GM18507 (cell line): ENCODE measurements at regions not wholly inside any gene's neighbourhood (a gene's known extent, or its start where the extent isn't known, plus 50 kb on each side); places are given as distances from the start of the nearest gene placed in this dataset.
"Not testable (repeated sequence)": the region's sequence is repeated elsewhere in the genome, so short reads cannot be mapped to it uniquely, and the experiment has no call there.

Experiments
- DNase-seq: peaks from one replicate; pipeline ENCODE4 v3.0.0; 2011; ENCODE audit warnings: low read depth; ENCODE audit not compliant: insufficient read length; ENCODE audit errors: extremely low spot score
- FAIRE-seq: peaks from 2 replicates; lab custom pipeline; 2011; peaks lifted over from hg19 to GRCh38; lab: Jason Lieb, UNC

DNA sequence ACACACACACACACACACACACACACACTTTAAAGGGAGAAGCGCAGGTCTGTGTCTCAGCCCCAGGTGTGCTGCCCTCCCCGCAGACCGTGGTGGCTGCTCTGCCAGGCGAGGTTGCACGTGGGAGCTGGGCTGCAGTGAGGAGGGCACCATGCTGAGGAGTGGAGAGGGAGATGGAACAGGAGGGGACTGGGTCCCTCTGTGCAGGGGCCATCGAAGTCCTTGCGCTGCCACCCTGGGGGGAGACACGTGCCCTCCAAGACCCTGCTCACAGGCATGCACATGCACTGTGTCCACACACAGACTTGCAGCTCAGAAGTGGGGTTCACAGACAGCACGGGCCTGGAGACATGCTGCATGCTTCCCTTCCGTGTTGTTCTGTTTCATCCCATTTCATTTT is 65.5 kb upstream of the HGFAC start:
- FAIRE-seq, result no peak
- DNase-seq, result no peak

DNA sequence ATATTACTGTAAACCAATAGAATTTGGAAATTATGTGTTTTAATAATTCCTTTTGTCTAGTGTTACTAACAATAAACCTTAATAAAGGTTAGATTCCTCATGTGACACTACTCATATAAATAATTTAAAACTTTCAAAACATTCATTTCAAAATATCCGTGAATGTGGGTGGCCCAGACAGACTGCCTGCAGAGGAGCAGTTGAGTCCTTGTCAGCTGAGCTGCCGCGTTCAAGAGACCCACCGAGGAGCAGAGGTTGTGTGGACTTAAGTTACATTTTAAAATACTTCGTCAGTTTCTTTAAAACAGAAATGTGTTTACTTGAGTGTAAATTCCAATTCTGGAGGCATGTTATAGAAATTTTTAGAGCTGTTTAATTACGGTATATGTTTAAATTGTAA is 64.2 kb upstream of the HGFAC start:
- DNase-seq (no peak), FAIRE-seq (no peak)

DNA sequence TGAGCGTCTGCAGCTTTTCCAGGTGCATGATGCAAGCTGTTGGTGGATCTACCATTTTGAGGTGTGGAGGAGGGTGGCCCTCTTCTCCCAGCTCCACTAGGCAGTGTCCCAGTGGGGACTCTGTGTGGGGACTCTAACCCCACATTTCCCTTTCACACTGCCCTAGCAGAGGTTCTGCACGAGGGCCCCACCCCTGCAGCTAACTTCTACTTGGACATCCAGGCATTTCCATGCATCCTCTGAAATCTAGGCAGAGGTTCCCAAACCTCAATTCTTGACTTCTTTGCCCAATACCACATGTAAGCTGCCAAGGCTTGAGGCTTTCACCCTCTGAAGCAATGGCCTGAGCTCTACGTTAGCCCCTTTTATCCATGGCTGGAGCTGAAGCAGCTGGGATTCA is 61.4 kb upstream of the HGFAC start:
- not testable (repeated sequence) for DNase-seq, FAIRE-seq

DNA sequence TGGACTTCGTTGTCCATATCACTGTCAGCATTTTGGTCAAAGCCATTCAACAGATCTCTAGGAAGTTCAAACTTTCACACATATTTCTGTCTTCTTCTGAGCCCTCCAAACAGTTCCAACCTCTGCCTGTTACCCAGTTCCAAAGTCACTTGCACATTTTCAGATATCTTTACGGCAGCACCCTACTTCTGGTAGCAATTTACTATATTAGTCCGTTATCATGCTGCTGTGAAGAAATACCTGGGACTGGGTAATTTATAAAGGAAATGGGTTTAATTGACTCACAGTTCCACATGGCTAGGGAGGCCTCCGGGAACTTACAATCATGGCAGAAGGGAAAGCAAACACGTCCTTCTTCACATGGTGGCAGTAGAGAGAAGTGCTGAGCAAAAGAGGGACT is 60.6 kb upstream of the HGFAC start:
- not testable (repeated sequence) for DNase-seq, FAIRE-seq

DNA sequence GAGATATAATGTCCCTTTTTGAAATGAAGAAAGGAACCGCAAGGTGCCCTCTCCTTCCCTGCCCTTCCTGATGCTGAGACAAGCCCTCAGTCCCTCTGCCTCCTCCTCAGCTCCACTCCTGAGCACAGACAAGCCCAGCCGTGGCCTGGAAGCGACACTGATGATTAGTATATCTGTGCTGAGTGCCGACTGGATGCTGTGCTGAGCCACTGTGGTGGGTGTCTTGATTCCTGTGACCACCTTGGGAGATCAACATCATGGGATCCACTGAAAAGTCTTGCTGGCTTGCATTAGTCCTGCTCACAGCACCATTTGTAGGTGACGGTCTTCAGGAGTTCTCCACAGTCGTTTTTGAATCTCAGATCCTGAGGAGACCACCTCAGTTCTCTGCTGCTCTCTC is 59.5 kb upstream of the HGFAC start:
- FAIRE-seq, result no peak
- no peak for DNase-seq

DNA sequence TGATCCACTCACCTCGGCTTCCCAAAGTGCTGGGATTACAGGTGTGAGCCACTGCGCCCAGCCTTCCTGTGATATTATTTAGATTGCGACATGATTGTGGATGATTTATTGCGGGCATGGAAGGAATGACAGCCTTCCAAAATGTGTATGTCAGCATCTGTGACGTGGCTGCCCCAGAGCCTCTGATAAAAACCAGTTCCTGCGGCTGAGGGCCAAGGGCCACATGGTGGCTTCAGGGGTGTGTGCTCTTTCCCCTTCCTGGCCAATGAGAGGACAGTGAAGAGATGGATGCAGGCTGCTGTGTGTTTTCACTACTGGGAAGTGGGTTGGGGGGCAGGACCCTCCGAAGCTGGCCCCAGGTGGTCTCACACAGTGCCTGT is 57.4 kb upstream of the HGFAC start:
- DNase-seq, result no peak
- no peak for FAIRE-seq

DNA sequence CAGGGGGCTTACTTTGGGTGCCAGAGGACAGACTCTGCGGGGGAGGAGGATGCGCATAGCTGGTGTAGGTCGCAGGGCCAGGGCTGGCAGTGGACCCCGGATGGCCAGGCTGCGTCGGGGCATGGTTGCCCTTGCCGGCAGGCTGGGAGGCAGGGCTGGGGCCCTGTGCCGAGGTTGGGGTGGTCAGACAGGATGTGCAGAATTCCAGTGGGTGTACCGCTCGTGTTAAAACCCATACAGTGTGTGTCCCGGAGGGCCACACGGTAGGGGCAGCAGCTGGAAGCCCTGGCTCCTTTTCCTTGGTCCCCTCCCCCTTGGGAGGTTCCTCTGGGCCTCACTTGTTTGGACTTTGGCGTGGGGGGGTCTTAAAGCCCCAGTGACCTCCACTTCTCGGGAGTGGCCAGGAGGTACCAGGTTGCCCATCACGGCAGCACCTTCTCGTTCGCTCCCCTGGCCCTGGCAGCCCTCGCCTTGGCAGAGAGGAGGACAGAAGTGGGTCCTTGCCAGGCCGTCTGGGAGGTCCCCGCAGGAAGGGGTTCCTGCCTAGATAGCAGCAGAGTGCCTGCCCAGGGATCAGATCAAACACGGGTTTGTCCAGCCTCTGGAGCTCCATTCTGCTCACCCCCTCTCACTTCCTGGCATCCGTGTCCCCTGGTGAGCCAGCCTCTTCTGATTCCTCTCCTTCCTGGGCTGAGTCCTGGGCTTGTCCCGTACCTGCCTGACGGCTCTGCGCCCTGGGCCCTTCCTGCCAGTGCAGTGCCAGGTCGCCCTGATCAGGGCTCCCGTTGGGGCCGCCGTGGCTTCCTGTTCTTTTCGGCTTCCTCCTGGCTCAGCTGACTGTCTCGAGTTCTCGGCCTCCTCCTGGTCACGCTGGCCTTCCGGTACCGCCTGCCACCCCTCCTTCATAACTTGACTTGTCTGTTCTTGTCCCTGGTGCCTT is 56.7 kb upstream of the HGFAC start:
- FAIRE-seq, result no peak
- DNase-seq, result no peak

DNA sequence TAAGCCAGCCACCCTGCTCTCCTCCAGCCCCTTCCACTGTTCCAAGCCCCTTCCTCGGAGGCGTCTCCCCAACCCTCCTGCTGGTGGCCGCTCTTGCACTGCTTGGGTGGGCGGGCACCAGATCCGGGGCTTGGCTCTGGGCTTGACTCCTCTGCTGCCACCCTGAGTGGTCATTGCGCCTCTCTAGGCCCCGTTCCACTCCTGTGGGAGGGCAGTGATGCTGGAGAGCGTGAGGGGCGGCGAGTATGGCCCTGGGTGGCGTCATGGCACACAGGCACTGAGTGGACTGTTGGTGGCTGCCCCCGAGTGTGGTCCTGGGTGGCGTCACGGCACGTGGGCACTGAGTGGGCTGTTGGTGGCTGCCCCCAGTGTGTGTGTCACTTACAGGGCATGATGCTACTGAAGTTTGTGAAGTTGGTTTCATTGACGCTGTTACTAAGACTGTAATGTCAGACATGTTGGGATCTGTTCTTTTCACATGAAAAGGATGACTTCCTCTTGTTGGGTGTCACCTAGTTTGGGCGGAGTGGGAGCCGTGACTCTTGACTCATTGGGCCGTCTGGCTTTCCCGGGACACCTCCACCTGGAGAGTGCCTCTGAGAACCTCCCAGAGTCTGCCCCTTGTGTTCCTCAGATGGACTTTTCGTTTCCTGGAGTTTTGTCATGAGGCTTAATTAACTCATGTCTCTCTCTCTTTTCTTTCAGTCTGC is 55.9 kb upstream of the HGFAC start:
- FAIRE-seq (peak; percentile 59), DNase-seq (no peak)

DNA sequence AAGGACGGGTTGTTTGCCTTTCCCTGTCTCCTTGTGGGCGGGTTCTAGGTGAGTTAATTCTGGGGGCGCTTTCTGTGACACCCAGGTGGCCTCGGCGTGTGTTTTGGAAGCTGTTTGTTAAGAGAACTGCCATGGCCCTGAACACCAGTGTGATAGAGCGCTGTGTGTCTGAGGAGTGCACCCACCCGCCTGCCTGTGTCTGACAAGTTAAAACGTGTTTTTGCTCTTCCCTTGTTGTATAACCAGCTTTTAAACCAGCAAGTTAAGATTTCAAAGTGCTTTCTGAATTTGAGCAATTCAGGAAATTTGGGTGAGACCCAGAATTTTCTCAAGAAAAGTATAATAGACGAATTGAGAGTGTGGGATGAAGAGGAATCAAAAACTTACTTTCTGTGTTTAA is 55.2 kb upstream of the HGFAC start:
- DNase-seq (no peak), FAIRE-seq (no peak)

DNA sequence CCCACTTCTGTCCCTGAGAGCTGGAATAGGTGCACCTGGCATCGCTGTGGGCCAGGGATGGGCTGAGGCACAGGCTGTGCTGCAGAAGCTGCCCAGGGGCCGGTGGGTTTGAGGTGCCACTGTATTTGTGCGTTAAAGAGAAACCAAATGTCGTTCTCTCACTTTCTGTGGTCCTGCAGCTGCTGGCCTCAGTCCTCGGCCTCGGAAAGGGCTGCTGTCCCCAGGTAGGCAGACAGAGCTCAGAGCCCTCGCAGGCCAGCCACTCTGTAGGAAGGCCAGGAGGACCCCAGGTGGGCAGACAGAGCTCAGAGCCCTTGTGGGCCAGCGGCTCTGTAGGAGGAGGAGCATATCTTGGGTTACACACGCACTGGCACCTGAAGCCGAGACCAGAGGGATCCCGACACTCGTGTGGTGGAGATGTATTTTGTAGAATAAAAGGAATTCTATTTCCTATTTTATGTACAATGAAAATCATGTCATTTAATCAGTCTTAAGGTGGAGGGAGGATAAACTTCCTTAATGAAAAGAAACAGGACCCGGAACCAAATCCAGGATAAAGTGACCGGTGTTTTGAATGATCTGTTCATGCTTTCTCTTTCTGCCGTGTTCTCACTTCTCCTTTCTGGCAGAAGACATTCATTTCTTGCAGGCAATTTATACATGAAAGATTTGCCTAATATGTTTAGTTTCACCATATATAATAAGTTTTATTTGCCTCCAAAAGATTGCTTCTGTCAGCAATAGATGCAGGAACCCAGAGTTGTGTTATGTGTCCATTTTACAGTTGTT is 54.4 kb upstream of the HGFAC start:
- no peak for DNase-seq
- FAIRE-seq, result peak; percentile 89

DNA sequence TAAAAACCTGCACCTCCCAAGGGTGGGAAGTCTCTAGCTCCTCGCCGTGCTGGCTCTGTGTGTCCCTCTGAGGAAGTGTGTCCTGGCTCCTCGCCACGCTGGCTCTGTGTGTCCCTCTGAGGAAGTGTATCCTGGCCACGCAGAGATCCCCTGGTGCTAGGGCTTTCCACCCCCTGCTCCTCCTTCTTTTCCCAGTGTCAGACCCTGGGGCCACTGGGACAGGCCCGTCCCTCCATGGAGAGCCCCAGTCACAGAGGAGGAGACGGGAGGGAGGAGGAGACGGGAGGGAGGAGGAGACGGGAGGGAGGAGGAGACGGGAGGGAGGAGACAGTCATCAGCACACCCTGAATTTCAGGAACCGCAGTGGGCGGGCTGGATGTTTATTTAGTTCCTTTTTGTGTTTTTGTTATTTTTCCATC is 53.8 kb upstream of the HGFAC start:
- no peak for FAIRE-seq
- no peak for DNase-seq

DNA sequence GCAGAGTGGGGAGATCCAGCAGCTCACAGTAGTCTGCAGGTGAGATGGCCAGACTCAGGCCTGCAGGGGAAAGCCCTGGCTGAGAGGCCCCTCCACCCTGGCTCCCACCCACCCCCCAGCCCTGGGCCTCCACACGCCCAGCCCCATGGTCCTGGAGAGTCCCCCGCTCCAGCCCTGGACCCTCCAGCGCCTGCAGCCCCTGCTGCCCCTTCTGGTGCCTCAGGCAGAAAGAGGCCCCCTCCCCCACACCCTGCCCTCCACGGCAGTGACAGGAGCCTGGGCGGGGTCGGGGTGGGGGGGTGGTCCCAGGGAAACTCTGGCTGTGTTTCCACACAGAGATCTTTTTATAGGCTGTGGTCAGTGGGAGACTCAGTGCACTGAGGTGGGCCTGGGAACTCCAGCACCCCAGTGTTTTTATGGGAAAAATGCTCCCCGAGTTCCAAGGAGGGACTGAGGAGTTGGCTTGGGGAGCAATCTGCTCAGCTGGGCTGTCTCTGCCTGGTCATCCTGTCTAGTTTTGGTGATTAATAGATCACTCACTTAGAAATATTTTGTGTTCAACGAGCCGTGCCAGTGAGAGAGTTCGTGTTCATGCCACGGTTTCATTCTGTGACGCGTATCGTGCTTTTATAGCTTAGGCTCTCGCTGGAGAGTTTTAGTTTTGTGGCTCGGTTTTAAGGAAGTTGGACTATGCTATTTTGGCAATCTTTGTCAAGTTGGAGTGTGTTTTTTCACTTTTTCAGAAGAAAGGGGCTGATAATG is 53.1 kb upstream of the HGFAC start:
- DNase-seq, result no peak
- peak; percentile 98 for FAIRE-seq

DNA sequence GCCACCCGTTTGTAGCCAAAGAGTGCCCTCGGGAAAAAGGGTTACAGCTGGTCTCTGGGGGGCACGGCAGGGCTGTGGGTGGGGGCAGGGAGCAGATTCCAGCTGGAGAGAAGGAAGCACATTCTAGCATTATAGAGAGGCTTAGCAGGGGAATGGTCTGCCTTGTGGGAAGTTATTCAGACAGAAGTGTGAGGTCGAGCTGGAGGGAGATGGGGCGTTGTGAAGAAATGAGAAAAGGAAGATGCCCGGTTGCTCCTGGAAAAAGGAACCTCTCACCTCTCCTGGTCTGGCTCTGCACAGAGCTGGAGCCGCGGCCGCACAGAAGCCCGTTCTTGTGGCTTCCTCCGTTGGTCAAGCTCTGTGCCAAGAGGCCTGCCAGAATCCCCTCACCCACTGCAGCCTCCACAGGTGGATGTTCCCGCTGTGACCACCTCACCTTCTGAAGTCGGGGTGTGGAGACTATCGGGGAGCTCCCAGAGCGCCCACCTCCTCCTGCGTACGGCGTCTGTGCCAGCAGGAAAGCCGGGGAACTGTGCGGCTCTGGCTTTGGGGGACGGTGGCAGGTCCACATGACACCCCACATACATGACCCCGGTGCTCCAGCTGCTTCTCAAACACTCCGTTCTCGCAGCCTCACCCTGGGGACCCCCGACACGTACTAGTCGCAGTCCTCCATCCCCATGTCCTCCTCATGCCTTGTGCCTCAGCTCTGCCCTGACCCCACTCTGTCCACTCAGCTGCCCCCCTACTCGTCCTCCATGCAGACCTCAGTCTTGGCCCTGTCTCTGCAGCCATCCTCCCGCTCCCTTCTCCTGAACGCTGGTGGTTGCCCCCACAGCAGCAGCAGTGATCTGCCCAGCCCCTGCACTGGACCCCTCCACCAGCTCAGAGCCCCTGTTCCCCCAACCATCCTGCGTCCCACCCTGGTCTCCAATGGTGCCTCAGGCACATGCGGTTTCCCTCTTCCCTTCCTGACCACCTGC is 52.2 kb upstream of the HGFAC start:
- DNase-seq, result no peak
- no peak for FAIRE-seq

DNA sequence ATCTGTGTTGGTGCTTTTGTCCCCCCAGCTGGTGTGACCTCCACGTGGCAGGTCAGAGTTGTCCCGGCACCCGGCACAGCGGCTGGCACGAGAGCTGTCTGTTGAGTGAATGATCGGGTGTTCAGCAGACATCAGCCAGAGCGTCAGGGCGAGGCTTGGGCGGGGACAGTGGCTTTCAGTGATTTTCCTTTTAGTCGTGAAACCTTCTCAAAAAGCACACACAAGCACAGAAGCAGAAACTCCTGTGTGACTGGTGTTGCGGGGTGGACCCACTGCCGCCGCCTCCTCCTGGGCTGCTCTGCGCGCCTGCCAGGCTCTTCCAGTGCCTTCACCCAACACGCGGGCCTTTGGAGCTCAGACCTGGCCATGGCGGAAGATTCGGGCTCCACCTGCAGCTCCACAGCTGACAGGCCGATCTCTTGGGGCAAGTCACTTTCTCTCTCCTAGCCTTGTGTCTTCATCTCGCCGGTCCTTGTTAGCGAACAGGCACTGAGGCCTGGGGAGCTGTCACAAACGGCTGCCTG is 51.4 kb upstream of the HGFAC start:
- DNase-seq (no peak), FAIRE-seq (no peak)

DNA sequence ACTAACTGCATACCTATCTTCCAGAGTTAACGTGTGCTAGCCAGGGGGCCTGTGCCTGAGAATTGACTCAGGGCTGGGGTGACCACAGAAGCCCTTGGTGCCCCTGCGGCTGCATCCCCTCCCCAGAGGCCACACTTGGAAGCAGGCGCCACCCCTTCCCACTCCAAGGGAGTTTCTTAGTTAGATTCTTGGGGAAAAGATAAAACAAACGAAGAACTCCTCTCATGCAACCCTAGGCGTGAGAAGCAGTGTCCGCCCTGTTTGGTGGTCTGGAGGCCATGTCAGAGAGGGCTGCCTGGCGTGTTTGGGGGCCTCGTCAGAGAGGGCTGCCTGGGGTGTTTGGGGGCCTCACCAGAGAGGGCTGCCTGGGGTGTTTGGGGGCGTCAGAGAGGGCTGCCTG is 50.3 kb upstream of the HGFAC start:
- FAIRE-seq (no peak), DNase-seq (no peak)
